ENCODE measurements at regions not wholly inside any gene's neighbourhood (a gene's known extent, or its start where the extent isn't known, plus 50 kb on each side); places are given as distances from the start of the nearest gene placed in this dataset.

DNA sequence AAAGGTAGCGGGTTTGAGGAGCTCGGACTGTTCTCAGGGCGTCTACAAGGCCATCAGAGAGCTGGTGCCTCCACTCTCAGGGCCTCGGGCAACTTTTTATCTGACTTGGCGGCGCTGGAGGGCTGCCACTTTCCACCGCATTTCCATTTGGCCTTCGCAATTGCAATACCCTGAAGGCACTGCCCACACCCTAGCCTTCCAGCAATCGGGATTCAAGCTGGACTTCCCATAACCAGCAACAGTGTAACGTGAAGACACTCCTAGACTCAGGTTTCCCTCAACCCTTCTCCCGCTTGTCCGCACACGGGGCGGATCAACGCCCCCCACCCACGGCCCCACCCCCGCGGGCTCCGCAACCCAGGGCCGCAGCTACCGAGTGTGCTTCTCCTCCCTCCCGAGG, 50.2 kb upstream of the BCOR start:
- Histone ChIP-seq H2AFZ (no peak overlapping the region), H3K4me3 (no peak overlapping the region), H3K9me2 (ENCODE audit: insufficient read depth) (no peaks in the 10 kb centered on the region), H3K27ac (no peak overlapping the region), H3K27me3 (ENCODE audit: insufficient read depth, low read depth) (no peaks in the 10 kb centered on the region), H3K9me3 (ENCODE audit: insufficient read depth, low read depth) (no peaks in the 10 kb centered on the region), H3K4me1 (replicated peaks; ENCODE audit: insufficient read depth) (no peaks in the 10 kb centered on the region), H3K79me2 (ENCODE audit: low read depth) (no peaks in the 10 kb centered on the region), H3F3A (ENCODE audit: insufficient read depth, low read depth) (no peaks in the 10 kb centered on the region), H4K20me1 (ENCODE audit: insufficient read depth) (no peaks in the 10 kb centered on the region), H3K36me3 (ENCODE audit: low read depth) (no peaks in the 10 kb centered on the region), H3K4me2 (no peak overlapping the region)
- no TSS peak for BruUV-seq (replicated peaks)
- intact Hi-C loops (cut with micrococcal nuclease; ENCODE audit: unreplicated experiment) = no loop called here
- TF ChIP-seq, protein P1, sequence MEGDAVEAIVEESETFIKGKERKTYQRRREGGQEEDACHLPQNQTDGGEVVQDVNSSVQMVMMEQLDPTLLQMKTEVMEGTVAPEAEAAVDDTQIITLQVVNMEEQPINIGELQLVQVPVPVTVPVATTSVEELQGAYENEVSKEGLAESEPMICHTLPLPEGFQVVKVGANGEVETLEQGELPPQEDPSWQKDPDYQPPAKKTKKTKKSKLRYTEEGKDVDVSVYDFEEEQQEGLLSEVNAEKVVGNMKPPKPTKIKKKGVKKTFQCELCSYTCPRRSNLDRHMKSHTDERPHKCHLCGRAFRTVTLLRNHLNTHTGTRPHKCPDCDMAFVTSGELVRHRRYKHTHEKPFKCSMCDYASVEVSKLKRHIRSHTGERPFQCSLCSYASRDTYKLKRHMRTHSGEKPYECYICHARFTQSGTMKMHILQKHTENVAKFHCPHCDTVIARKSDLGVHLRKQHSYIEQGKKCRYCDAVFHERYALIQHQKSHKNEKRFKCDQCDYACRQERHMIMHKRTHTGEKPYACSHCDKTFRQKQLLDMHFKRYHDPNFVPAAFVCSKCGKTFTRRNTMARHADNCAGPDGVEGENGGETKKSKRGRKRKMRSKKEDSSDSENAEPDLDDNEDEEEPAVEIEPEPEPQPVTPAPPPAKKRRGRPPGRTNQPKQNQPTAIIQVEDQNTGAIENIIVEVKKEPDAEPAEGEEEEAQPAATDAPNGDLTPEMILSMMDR (conservative IDR thresholded peaks at IDR 0.05) = no peak
- TF ChIP-seq EZH2 (IDR thresholded peaks at IDR 0.05; ENCODE audit: low read depth) = no peak
- ChIA-PET POLR2A (ENCODE audit: unreplicated experiment) (no interaction called here), CTCF (no interaction called here)
- DNase-seq = no peak

Measured in PC-9 (cell line).